H1 (cell line): ENCODE measurements at regions not wholly inside any gene's neighbourhood (a gene's known extent, or its start where the extent isn't known, plus 50 kb on each side); places are given as distances from the start of the nearest gene placed in this dataset.

Experiments
- CTCF ChIA-PET: fragments of 300-600 bp; sonication (Branson Sonifier 250); formaldehyde crosslinking; loops from one replicate; lab custom pipeline; 2021; ENCODE audit not compliant: partially characterized antibody; lab: Charles Lee
- POLR2A ChIA-PET: fragments of 300-600 bp; sonication (Branson Sonifier 250); formaldehyde crosslinking; loops from one replicate; lab custom pipeline; 2021; ENCODE audit warnings: inconsistent platforms; ENCODE audit not compliant: partially characterized antibody; lab: Charles Lee
- DNase-seq, 2 experiments: peaks; one replicate each; pipeline versions ENCODE4 v3.0.0 to v3.0.0-alpha.2; 2010 to 2022; ENCODE audit warnings: low spot score in 2 of 2, low read depth in 1 of 2, mixed read lengths in 1 of 2
- FAIRE-seq: peaks from 2 replicates; lab custom pipeline; 2011; peaks lifted over from hg19 to GRCh38; lab: Jason Lieb, UNC
- H2AFZ ChIP-seq: 2 replicates; pipeline ENCODE4 v1.8.1; 2012; ENCODE audit warnings: low read length, inconsistent platforms
- H2AK5ac ChIP-seq: 2 replicates; pipeline ENCODE4 v1.6.1; 2013; ENCODE audit warnings: low read depth, low read length
- H2BK120ac ChIP-seq: replicated peaks from 2 replicates; pipeline ENCODE3; 2013; ENCODE audit warnings: low read depth, low read length, inconsistent platforms
- H2BK12ac ChIP-seq: 2 replicates; pipeline ENCODE4 v1.6.1; 2013; ENCODE audit warnings: low read depth, low read length
- H2BK15ac ChIP-seq: 2 replicates; pipeline ENCODE4 v1.6.1; 2013; ENCODE audit warnings: low read length
- H2BK20ac ChIP-seq: 2 replicates; pipeline ENCODE4 v1.6.1; 2013; ENCODE audit warnings: low read length
- H2BK5ac ChIP-seq: 2 replicates; pipeline ENCODE4 v1.6.1; 2013; ENCODE audit warnings: low read depth, low read length
- H3K14ac ChIP-seq: 2 replicates; pipeline ENCODE4 v1.6.1; 2013; ENCODE audit warnings: inconsistent platforms; ENCODE audit not compliant: insufficient read length
- H3K18ac ChIP-seq: 2 replicates; pipeline ENCODE4 v1.6.1; 2013; ENCODE audit warnings: low read length; ENCODE audit errors: extremely low read depth
- H3K23ac ChIP-seq: 2 replicates; pipeline ENCODE4 v1.6.1; 2013; ENCODE audit warnings: inconsistent platforms; ENCODE audit not compliant: insufficient read length
- H3K23me2 ChIP-seq: 2 replicates; pipeline ENCODE4 v1.6.1; 2013; ENCODE audit warnings: low read depth, low read length
- H3K27ac ChIP-seq: 2 replicates; pipeline ENCODE4 v1.6.1; 2011; ENCODE audit warnings: low read depth, low read length, inconsistent platforms
- H3K27me3 ChIP-seq, 4 experiments: replicated peaks in 1 of 4; 1 replicate in 1 of 4; 2 replicates in 3 of 4; pipeline versions ENCODE4 v1.6.1 to v1.8.1; 2011 to 2013; ENCODE audit warnings: low read length in 3 of 4, mild to moderate bottlenecking in 3 of 4, inconsistent platforms in 2 of 4, mixed read lengths in 2 of 4, moderate library complexity in 1 of 4; ENCODE audit not compliant: control insufficient read depth in 3 of 4, insufficient read depth in 3 of 4; ENCODE audit errors: extremely low read depth in 1 of 4
- H3K36me3 ChIP-seq, 4 experiments: 2 replicates each; pipeline versions ENCODE4 v1.6.1 to v1.8.1; 2011 to 2013; ENCODE audit warnings: mild to moderate bottlenecking in 4 of 4, low read length in 3 of 4, moderate library complexity in 2 of 4, control low read depth in 1 of 4, inconsistent platforms in 1 of 4; ENCODE audit not compliant: insufficient read depth in 4 of 4, control insufficient read depth in 2 of 4
- H3K4ac ChIP-seq: replicated peaks from 2 replicates; pipeline ENCODE3; 2013; ENCODE audit warnings: low read length, low read depth, mixed read lengths, inconsistent platforms; ENCODE audit not compliant: insufficient read length
- H3K4me1 ChIP-seq, 4 experiments: replicated peaks in 1 of 4; 1 replicate in 1 of 4; 2 replicates in 3 of 4; pipeline versions ENCODE4 v1.6.1 to v1.8.1; 2011 to 2013; ENCODE audit warnings: low read length in 3 of 4, inconsistent platforms in 2 of 4, mixed read lengths in 1 of 4; ENCODE audit not compliant: insufficient read depth in 4 of 4, control insufficient read depth in 3 of 4
- H3K4me2 ChIP-seq, 2 experiments: 2 replicates each; pipeline versions ENCODE4 v1.6.1 to v1.8.1; 2011 to 2013; ENCODE audit warnings: low read depth in 2 of 2, low read length in 2 of 2, control low read depth in 1 of 2, inconsistent platforms in 1 of 2, mild to moderate bottlenecking in 1 of 2; ENCODE audit not compliant: insufficient read depth in 1 of 2
- H3K4me3 ChIP-seq, 4 experiments: fragments of 200-600, 300-600 bp in 1 of 4; sonication (generic), shearing (Covaris generic), sonication (Bioruptor Twin) in 1 of 4; 2 replicates each; pipeline versions ENCODE4 v1.5.1 to v1.8.1; 2011 to 2016; ENCODE audit warnings: low read length in 4 of 4, low read depth in 3 of 4, control low read depth in 2 of 4, inconsistent platforms in 2 of 4, mild to moderate bottlenecking in 2 of 4, mixed read lengths in 1 of 4, moderate library complexity in 1 of 4; ENCODE audit not compliant: insufficient read depth in 2 of 4; ENCODE audit errors: extremely low read depth in 1 of 4
- H3K56ac ChIP-seq: replicated peaks from 2 replicates; pipeline ENCODE3; 2013; ENCODE audit warnings: low read depth, mild to moderate bottlenecking, mixed read lengths, low read length, inconsistent platforms; ENCODE audit not compliant: insufficient read length
- H3K79me1 ChIP-seq: 2 replicates; pipeline ENCODE4 v1.6.1; 2013; ENCODE audit warnings: low read depth, low read length, control low read depth
- H3K79me2 ChIP-seq, 2 experiments: 2 replicates each; pipeline versions ENCODE4 v1.6.1 to v1.8.1; 2012 to 2013; ENCODE audit warnings: low read length in 2 of 2, mild to moderate bottlenecking in 2 of 2, inconsistent platforms in 1 of 2; ENCODE audit not compliant: insufficient read depth in 2 of 2, control insufficient read depth in 1 of 2
- H3K9ac ChIP-seq, 4 experiments: replicated peaks in 1 of 4; 1 replicate in 1 of 4; 2 replicates in 3 of 4; pipeline versions ENCODE4 v1.6.1 to v1.8.1; 2011 to 2013; ENCODE audit warnings: low read depth in 3 of 4, low read length in 3 of 4, control low read depth in 2 of 4, mild to moderate bottlenecking in 2 of 4, moderate library complexity in 2 of 4, inconsistent platforms in 1 of 4; ENCODE audit errors: extremely low read depth in 1 of 4
- H3K9me3 ChIP-seq, 2 experiments: 2 replicates each; pipeline versions ENCODE4 v1.6.1 to v1.8.1; 2012 to 2013; ENCODE audit warnings: mild to moderate bottlenecking in 2 of 2, moderate library complexity in 2 of 2, control low read depth in 1 of 2, inconsistent platforms in 1 of 2, low read depth in 1 of 2, low read length in 1 of 2, mixed read lengths in 1 of 2; ENCODE audit not compliant: insufficient read depth in 2 of 2
- H4K20me1 ChIP-seq, 2 experiments: replicated peaks in 1 of 2; 2 replicates each; pipeline versions ENCODE3 to v1.8.1; 2011 to 2013; ENCODE audit warnings: inconsistent platforms in 2 of 2, low read length in 2 of 2, mild to moderate bottlenecking in 1 of 2; ENCODE audit not compliant: insufficient read depth in 2 of 2, control insufficient read depth in 1 of 2
- H4K5ac ChIP-seq: 2 replicates; pipeline ENCODE4 v1.6.1; 2013; ENCODE audit warnings: low read length, low read depth, mixed read lengths, inconsistent platforms; ENCODE audit not compliant: insufficient read length
- H4K8ac ChIP-seq: 2 replicates; pipeline ENCODE4 v1.8.0; 2013; ENCODE audit warnings: mild to moderate bottlenecking, moderate library complexity, low read length, inconsistent platforms; ENCODE audit not compliant: insufficient read depth; ENCODE audit errors: extremely low read depth
- H4K91ac ChIP-seq: replicated peaks from 2 replicates; pipeline ENCODE3; 2013; ENCODE audit warnings: low read length, mixed read lengths, inconsistent platforms; ENCODE audit not compliant: insufficient read length
- ASH2L ChIP-seq: fragments of 200-600, 300-600 bp; sonication (generic); IDR thresholded peaks from one replicate; pipeline ENCODE4 v1.7.1; 2017; ENCODE audit warnings: low read length
- BRCA1 ChIP-seq: IDR thresholded peaks from 2 replicates; pipeline ENCODE4 v1.6.1; 2012; ENCODE audit warnings: low read depth, low read length, improper control_type of control experiment
- CBX5 ChIP-seq: fragments of 300-800, 300-1000 bp; sonication (generic); IDR thresholded peaks from 2 replicates; pipeline ENCODE4 v1.7.1; 2016; ENCODE audit warnings: antibody characterized with exemption, low read length, low read depth
- CHD1 ChIP-seq: IDR thresholded peaks from 2 replicates; pipeline ENCODE4 v1.6.1; 2012; ENCODE audit warnings: low read depth, low read length, improper control_type of control experiment
- CREB1 ChIP-seq: IDR thresholded peaks from 2 replicates; pipeline ENCODE4 v1.6.1; 2012; ENCODE audit warnings: inconsistent platforms
- CTBP2 ChIP-seq: IDR thresholded peaks from 2 replicates; pipeline ENCODE4 v1.7.0; 2011; ENCODE audit warnings: borderline replicate concordance, mild to moderate bottlenecking, moderate library complexity, mixed read lengths, low read length; ENCODE audit not compliant: insufficient read depth, insufficient read length
- EP300 ChIP-seq, 2 experiments: IDR thresholded peaks; 1 replicate in 1 of 2; 2 replicates in 1 of 2; pipeline ENCODE4 v1.6.1; 2011 to 2012; ENCODE audit warnings: low read depth in 2 of 2, low read length in 2 of 2, mild to moderate bottlenecking in 2 of 2, borderline replicate concordance in 1 of 2, inconsistent platforms in 1 of 2, moderate library complexity in 1 of 2
- EZH2 ChIP-seq: fragments of 200-600 bp; sonication (generic); IDR thresholded peaks from 2 replicates; pipeline ENCODE4 v1.7.1; 2012; ENCODE audit warnings: low read depth, mild to moderate bottlenecking, moderate library complexity, low read length, inconsistent platforms; ENCODE audit not compliant: severe bottlenecking
- HDAC6 ChIP-seq: IDR thresholded peaks from one replicate; pipeline ENCODE4 v1.7.1; 2012; ENCODE audit warnings: low read depth, mild to moderate bottlenecking, inconsistent platforms, low read length, moderate library complexity
- KDM1A ChIP-seq: fragments of 200-600, 300-600 bp; sonication (generic); IDR thresholded peaks from 2 replicates; pipeline ENCODE4 v1.7.1; 2016; ENCODE audit warnings: mild to moderate bottlenecking, low read length, borderline replicate concordance
- KDM4A ChIP-seq: IDR thresholded peaks from one replicate; pipeline ENCODE4 v1.7.1; 2012; ENCODE audit warnings: low read depth, mild to moderate bottlenecking, moderate library complexity, low read length, inconsistent platforms; ENCODE audit not compliant: severe bottlenecking
- NRF1 ChIP-seq: IDR thresholded peaks from 2 replicates; pipeline ENCODE4 v1.6.1; 2011; ENCODE audit warnings: mild to moderate bottlenecking, low read depth, low read length, improper control_type of control experiment
- POU5F1 ChIP-seq: IDR thresholded peaks from 2 replicates; pipeline ENCODE4 v1.6.1; 2011; ENCODE audit warnings: low read depth, mild to moderate bottlenecking, low read length, moderate library complexity
- SRF ChIP-seq: IDR thresholded peaks from 2 replicates; pipeline ENCODE4 v1.6.1; 2011; ENCODE audit warnings: mild to moderate bottlenecking, low read depth, low read length, moderate library complexity
- ZNF274 ChIP-seq: IDR thresholded peaks from 2 replicates; pipeline ENCODE4 v1.7.0; 2012; ENCODE audit warnings: low read length, borderline replicate concordance; ENCODE audit errors: extremely low read depth
- WGBS, 2 experiments: shearing (Covaris generic) in 1 of 2; methylation state at CpG; one replicate each; pipeline versions ENCODE4 v1.1.6 to v1.1.7; 2013 to 2015; ENCODE audit warnings: low lambda C conversion rate in 2 of 2, mixed read lengths in 2 of 2, inconsistent platforms in 1 of 2, low coverage in 1 of 2, missing lambda C conversion rate in 1 of 2; ENCODE audit not compliant: insufficient replicate concordance in 2 of 2, insufficient coverage in 1 of 2, insufficient read length in 1 of 2; ENCODE audit errors: extremely low coverage in 1 of 2, missing lambda C conversion rate in 1 of 2; 5-methylcytosine and 5-hydroxymethylcytosine counted together

GRCh38 chr9:100784755-100785154 is 206.9 kb downstream of the CAVIN4 start:
- H3K9me3 ChIP-seq = no peaks in the 10 kb centered on the region
- no peak for FAIRE-seq
- CTCF ChIA-PET = no interaction called here
- TF ChIP-seq KDM1A (no peak), HDAC6 (no peak), CBX5 (no peak), EZH2 (no peak), CHD1 (no peak), CTBP2 (no peak), POU5F1 (no peak), SRF (no peak), NRF1 (no peak), EP300 (IDR thresholded peaks at IDR 0.05; ENCODE audit: borderline replicate concordance in 1 of 2, low read depth in 2 of 2, low read length in 2 of 2) (no peak), CREB1 (no peak), BRCA1 (no peak), ZNF274 (no peak), ASH2L (no peak), KDM4A (no peak)

More at GRCh38 chr9:100784755-100785154, 206.9 kb downstream of the CAVIN4 start:
- Histone ChIP-seq H3K79me1 (no peaks in the 10 kb centered on the region), H2BK15ac (no peak overlapping the region), H2BK120ac (no peak overlapping the region), H3K9ac (no peak overlapping the region), H3K23ac (no peak overlapping the region), H3K27me3 (no peaks in the 10 kb centered on the region), H4K5ac (no peak overlapping the region), H3K4me3 (no peak overlapping the region), H3K4ac (no peak overlapping the region), H3K79me2 (no peaks in the 10 kb centered on the region), H3K14ac (no peak overlapping the region), H2AFZ (no peak overlapping the region), H2BK12ac (no peak overlapping the region), H4K20me1 (no peaks in the 10 kb centered on the region), H3K18ac (no peak overlapping the region), H3K36me3 (no peaks in the 10 kb centered on the region), H2BK5ac (no peak overlapping the region), H3K4me2 (no peak overlapping the region), H2AK5ac (no peak overlapping the region), H4K8ac (no peak overlapping the region), H3K56ac (no peak overlapping the region), H4K91ac (no peak overlapping the region), H3K23me2 (no peaks in the 10 kb centered on the region), H2BK20ac (no peak overlapping the region), H3K27ac (no peak overlapping the region), H3K4me1 (no peaks in the 10 kb centered on the region)
- no peak for DNase-seq
- WGBS, 2 experiments = 84% methylated on average over 1 of the region's 1 CpG; no CpG with 5 or more reads in 1 of the 2 experiments
- POLR2A ChIA-PET = no interaction called here
